Esophagus (tissue), 2 donors: ENCODE measurements at regions not wholly inside any gene's neighbourhood (a gene's known extent, or its start where the extent isn't known, plus 50 kb on each side); places are given as distances from the start of the nearest gene placed in this dataset.

Experiments
- H3K27ac ChIP-seq, 2 donors: one replicate each; pipeline ENCODE4 v1.5.1; 2013; ENCODE audit warnings: low read depth in 2 of 2, mild to moderate bottlenecking in 2 of 2, inconsistent platforms in 1 of 2, low read length in 1 of 2, moderate library complexity in 1 of 2
- H3K27me3 ChIP-seq, 2 donors: one replicate each; pipeline ENCODE4 v1.6.1; 2013; ENCODE audit warnings: low read length in 2 of 2, control low read depth in 1 of 2, mild to moderate bottlenecking in 1 of 2; ENCODE audit not compliant: insufficient read depth in 2 of 2, control insufficient read depth in 1 of 2
- H3K36me3 ChIP-seq, 2 donors: one replicate each; pipeline ENCODE4 v1.6.1; 2013; ENCODE audit warnings: low read length in 1 of 2; ENCODE audit not compliant: control insufficient read depth in 2 of 2, insufficient read depth in 2 of 2
- H3K4me1 ChIP-seq, 2 donors: one replicate each; pipeline ENCODE4 v1.6.1; 2013; ENCODE audit warnings: low read length in 1 of 2; ENCODE audit not compliant: control insufficient read depth in 2 of 2, insufficient read depth in 2 of 2
- H3K4me3 ChIP-seq, 2 donors: one replicate each; pipeline ENCODE4 v1.5.1; 2013; ENCODE audit warnings: low read length in 2 of 2, mild to moderate bottlenecking in 2 of 2, low read depth in 1 of 2, moderate library complexity in 1 of 2
- H3K9me3 ChIP-seq, 2 donors: one replicate each; pipeline ENCODE4 v1.6.1; 2013; ENCODE audit warnings: mild to moderate bottlenecking in 2 of 2, low read depth in 1 of 2, low read length in 1 of 2, moderate library complexity in 1 of 2; ENCODE audit not compliant: control insufficient read depth in 2 of 2, insufficient read depth in 1 of 2
- WGBS, 2 donors: extraction: QIAGEN DNeasy Blood & Tissue Kit; methylation state at CpG; one replicate each; pipeline ENCODE4 v1.1.7; 2013; 5-methylcytosine and 5-hydroxymethylcytosine counted together
- donor health status: healthy with polysubstance abuse.
- donor health status: Bipolar disorder and iron deficiency.

GRCh38 chr11:109939166-109939810 is 153.9 kb upstream of the ZC3H12C start:
- Histone ChIP-seq H3K4me1 (no peaks in the 10 kb centered on the region), H3K36me3 (no peaks in the 10 kb centered on the region), H3K27ac (no peak overlapping the region), H3K4me3 (no peak overlapping the region), H3K9me3 (no peaks in the 10 kb centered on the region), H3K27me3 (no peaks in the 10 kb centered on the region)
- WGBS, 2 donors: 2 to 6% methylated on average over 1 of the region's 1 CpG

- no peak overlapping the region for H3K4me3 ChIP-seq
- H3K27ac ChIP-seq: no peak overlapping the region
- H3K4me1 ChIP-seq: no peaks in the 10 kb centered on the region
- no peaks in the 10 kb centered on the region for H3K27me3 ChIP-seq
- WGBS, 2 donors: 68% methylated on average over 8 of the region's 8 CpGs
- no peaks in the 10 kb centered on the region for H3K9me3 ChIP-seq
- no peaks in the 10 kb centered on the region for H3K36me3 ChIP-seq
These were observed 152.4 kb upstream of the ZC3H12C start for GRCh38 chr11:109940816-109941215.

GRCh38 chr11:109945626-109946321 is 147.4 kb upstream of the ZC3H12C start:
- 49 to 53% methylated on average over 6 of the region's 6 CpGs for WGBS, 2 donors
- no peaks in the 10 kb centered on the region for H3K27me3 ChIP-seq
- H3K27ac ChIP-seq: no peak overlapping the region
- no peaks in the 10 kb centered on the region for H3K9me3 ChIP-seq
- no peak overlapping the region for H3K4me3 ChIP-seq
- H3K4me1 ChIP-seq: no peaks in the 10 kb centered on the region
- H3K36me3 ChIP-seq: no peaks in the 10 kb centered on the region

- 12 to 13% methylated on average over 8 of the region's 8 CpGs for WGBS, 2 donors
- Histone ChIP-seq H3K9me3 (no peaks in the 10 kb centered on the region), H3K27ac (peak overlapping the region in 1 of 2 donors; percentile 4), H3K36me3 (no peaks in the 10 kb centered on the region), H3K27me3 (no peaks in the 10 kb centered on the region), H3K4me3 (peak overlapping the region in 1 of 2 donors; percentile 11), H3K4me1 (no peaks in the 10 kb centered on the region)
These were observed 146.8 kb upstream of the ZC3H12C start for GRCh38 chr11:109946322-109946846.

GRCh38 chr11:109954534-109954933 is 138.7 kb upstream of the ZC3H12C start:
- Histone ChIP-seq H3K4me3 (no peak overlapping the region), H3K4me1 (no peaks in the 10 kb centered on the region), H3K9me3 (no peaks in the 10 kb centered on the region), H3K27me3 (no peaks in the 10 kb centered on the region), H3K36me3 (no peaks in the 10 kb centered on the region), H3K27ac (no peak overlapping the region)
- WGBS, 2 donors: 83 to 90% methylated on average over 2 of the region's 2 CpGs

- no peak overlapping the region for H3K27ac ChIP-seq
- no peaks in the 10 kb centered on the region for H3K36me3 ChIP-seq
- no peaks in the 10 kb centered on the region for H3K9me3 ChIP-seq
- no peaks in the 10 kb centered on the region for H3K4me1 ChIP-seq
- no peaks in the 10 kb centered on the region for H3K27me3 ChIP-seq
- 73 to 79% methylated on average over 3 of the region's 3 CpGs for WGBS, 2 donors
- no peak overlapping the region for H3K4me3 ChIP-seq
These were observed 136.9 kb upstream of the ZC3H12C start for GRCh38 chr11:109956124-109956793.

GRCh38 chr11:109957000-109957399 is 136.2 kb upstream of the ZC3H12C start:
- no peaks in the 10 kb centered on the region for H3K36me3 ChIP-seq
- no peaks in the 10 kb centered on the region for H3K9me3 ChIP-seq
- 82 to 86% methylated on average over 6 of the region's 6 CpGs for WGBS, 2 donors
- no peaks in the 10 kb centered on the region for H3K4me1 ChIP-seq
- no peak overlapping the region for H3K4me3 ChIP-seq
- no peaks in the 10 kb centered on the region for H3K27me3 ChIP-seq
- H3K27ac ChIP-seq: no peak overlapping the region

- Histone ChIP-seq H3K4me3 (no peak overlapping the region), H3K27ac (no peak overlapping the region), H3K9me3 (no peaks in the 10 kb centered on the region)
These were observed 135.6 kb upstream of the ZC3H12C start for GRCh38 chr11:109957601-109958000.

GRCh38 chr11:109958131-109958820 is 134.9 kb upstream of the ZC3H12C start:
- no peak overlapping the region for H3K4me3 ChIP-seq
- no peaks in the 10 kb centered on the region for H3K4me1 ChIP-seq
- no peaks in the 10 kb centered on the region for H3K9me3 ChIP-seq
- 93 to 94% methylated on average over 9 of the region's 9 CpGs for WGBS, 2 donors
- no peaks in the 10 kb centered on the region for H3K27me3 ChIP-seq
- H3K27ac ChIP-seq: no peak overlapping the region
- no peaks in the 10 kb centered on the region for H3K36me3 ChIP-seq

More at GRCh38 chr11:109957601-109958000, 135.6 kb upstream of the ZC3H12C start:
- H3K27me3 ChIP-seq: no peaks in the 10 kb centered on the region
- no peaks in the 10 kb centered on the region for H3K36me3 ChIP-seq
- H3K4me1 ChIP-seq: no peaks in the 10 kb centered on the region
